ENCODE measurements at regions not wholly inside any gene's neighbourhood (a gene's known extent, or its start where the extent isn't known, plus 50 kb on each side); places are given as distances from the start of the nearest gene placed in this dataset.

DNA sequence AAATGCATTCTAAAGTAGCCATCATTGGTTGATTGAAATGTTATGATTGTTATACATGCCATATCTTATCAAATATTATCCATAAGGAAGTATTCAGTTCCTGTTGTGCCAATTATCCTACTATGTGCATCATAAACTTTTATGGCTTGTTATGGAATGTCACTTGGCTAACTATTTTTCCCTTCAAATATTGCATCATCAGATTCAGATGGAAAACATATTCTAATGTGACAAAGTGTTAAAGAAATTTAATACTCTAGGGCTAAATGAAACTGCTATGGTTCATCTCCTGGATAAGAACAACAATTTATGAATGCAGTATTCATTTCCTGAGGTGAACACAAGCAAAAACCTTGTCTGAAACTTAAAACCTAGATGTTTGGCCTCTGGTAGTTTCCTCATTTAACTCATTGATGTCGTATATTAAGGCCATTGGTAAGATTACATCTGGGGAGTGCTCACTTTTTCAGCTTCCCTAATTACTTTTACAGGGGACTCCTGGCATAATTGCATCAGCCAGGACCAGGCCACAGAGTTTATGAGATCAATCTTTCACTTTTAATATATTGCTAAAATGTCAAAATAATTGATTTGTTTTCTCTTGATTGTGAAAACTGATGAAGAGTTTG, 134.9 kb upstream of the CEP162 start:
- Histone ChIP-seq H3K27me3 (ENCODE audit: control insufficient read depth, insufficient read depth, low read length) (no peaks in the 10 kb centered on the region), H3K36me3 (ENCODE audit: control insufficient read depth, low read depth, low read length) (no peaks in the 10 kb centered on the region), H3K27ac (ENCODE audit: low read length) (no peak overlapping the region), H3K9ac (ENCODE audit: low read length) (no peak overlapping the region), H3K4me3 (ENCODE audit: low read length) (no peak overlapping the region), H3K4me1 (ENCODE audit: control insufficient read depth, low read depth, low read length) (no peaks in the 10 kb centered on the region), H3K9me3 (ENCODE audit: control insufficient read depth, low read depth, low read length) (no peaks in the 10 kb centered on the region)

GRCh38 chr6:84361372-84362192, 134.1 kb upstream of the CEP162 start:
- Histone ChIP-seq H3K4me1 (ENCODE audit: control insufficient read depth, low read depth, low read length) (no peaks in the 10 kb centered on the region), H3K9me3 (ENCODE audit: control insufficient read depth, low read depth, low read length) (no peaks in the 10 kb centered on the region), H3K4me3 (ENCODE audit: low read length) (no peak overlapping the region), H3K9ac (ENCODE audit: low read length) (no peak overlapping the region), H3K36me3 (ENCODE audit: control insufficient read depth, low read depth, low read length) (no peaks in the 10 kb centered on the region), H3K27ac (ENCODE audit: low read length) (no peak overlapping the region), H3K27me3 (ENCODE audit: control insufficient read depth, insufficient read depth, low read length) (no peaks in the 10 kb centered on the region)

DNA sequence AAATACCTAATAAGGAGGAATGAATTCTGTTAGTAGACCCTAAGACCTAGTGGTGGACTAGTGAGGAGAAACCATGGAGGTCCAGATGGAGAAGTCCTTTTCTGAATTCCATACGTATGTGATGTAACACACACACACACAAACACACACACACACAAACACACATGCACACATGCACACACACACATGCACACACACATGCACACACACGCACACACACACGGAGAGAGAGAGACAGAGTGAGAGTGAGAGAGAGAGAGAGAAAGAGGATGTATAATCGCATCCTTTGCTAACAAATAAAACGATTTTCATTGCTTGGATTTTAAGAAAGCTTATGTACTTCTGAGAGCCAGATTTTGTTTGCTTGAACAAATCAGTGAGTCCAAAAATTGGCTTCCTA, 132.6 kb upstream of the CEP162 start:
- Histone ChIP-seq H3K4me3 (ENCODE audit: low read length) (no peak overlapping the region), H3K27ac (ENCODE audit: low read length) (no peak overlapping the region), H3K9me3 (ENCODE audit: control insufficient read depth, low read depth, low read length) (no peaks in the 10 kb centered on the region), H3K4me1 (ENCODE audit: control insufficient read depth, low read depth, low read length) (no peaks in the 10 kb centered on the region), H3K27me3 (ENCODE audit: control insufficient read depth, insufficient read depth, low read length) (no peaks in the 10 kb centered on the region), H3K9ac (ENCODE audit: low read length) (no peak overlapping the region), H3K36me3 (ENCODE audit: control insufficient read depth, low read depth, low read length) (no peaks in the 10 kb centered on the region)

DNA sequence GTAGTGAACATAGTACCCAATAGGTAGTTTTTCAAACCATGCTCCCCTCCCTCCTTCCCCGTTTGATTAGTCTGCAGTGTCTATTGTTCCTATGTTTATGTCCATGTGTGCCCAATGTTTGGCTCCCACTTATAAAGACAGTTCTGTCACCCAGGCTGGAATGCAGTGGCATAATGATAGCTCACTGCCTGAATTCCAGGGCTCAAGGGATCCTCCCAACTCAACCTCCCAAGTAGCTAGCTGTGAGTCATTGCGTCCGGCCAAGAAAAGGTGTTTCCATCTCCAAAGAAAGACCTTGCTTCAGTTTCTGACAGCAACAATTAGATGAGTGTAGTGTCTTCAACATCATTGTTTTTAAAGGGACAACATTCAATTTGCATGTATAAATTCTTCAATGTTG, 131.1 kb upstream of the CEP162 start:
- H3K4me3 ChIP-seq (ENCODE audit: low read length) = no peak overlapping the region
- no peaks in the 10 kb centered on the region for H3K36me3 ChIP-seq (ENCODE audit: control insufficient read depth, low read depth, low read length)
- no peak overlapping the region for H3K9ac ChIP-seq (ENCODE audit: low read length)
- H3K9me3 ChIP-seq (ENCODE audit: control insufficient read depth, low read depth, low read length) = no peaks in the 10 kb centered on the region
- no peaks in the 10 kb centered on the region for H3K27me3 ChIP-seq (ENCODE audit: control insufficient read depth, insufficient read depth, low read length)
- no peak overlapping the region for H3K27ac ChIP-seq (ENCODE audit: low read length)
- no peaks in the 10 kb centered on the region for H3K4me1 ChIP-seq (ENCODE audit: control insufficient read depth, low read depth, low read length)

- H3K4me1 ChIP-seq (ENCODE audit: control insufficient read depth, low read depth, low read length) = no peaks in the 10 kb centered on the region
- no peaks in the 10 kb centered on the region for H3K36me3 ChIP-seq (ENCODE audit: control insufficient read depth, low read depth, low read length)
- H3K27me3 ChIP-seq (ENCODE audit: control insufficient read depth, insufficient read depth, low read length) = no peaks in the 10 kb centered on the region
- H3K9ac ChIP-seq (ENCODE audit: low read length) = no peak overlapping the region
- H3K27ac ChIP-seq (ENCODE audit: low read length) = no peak overlapping the region
- H3K9me3 ChIP-seq (ENCODE audit: control insufficient read depth, low read depth, low read length) = no peaks in the 10 kb centered on the region
- no peak overlapping the region for H3K4me3 ChIP-seq (ENCODE audit: low read length)
Observed at GRCh38 chr6:84357631-84358030, 130.2 kb upstream of the CEP162 start.

DNA sequence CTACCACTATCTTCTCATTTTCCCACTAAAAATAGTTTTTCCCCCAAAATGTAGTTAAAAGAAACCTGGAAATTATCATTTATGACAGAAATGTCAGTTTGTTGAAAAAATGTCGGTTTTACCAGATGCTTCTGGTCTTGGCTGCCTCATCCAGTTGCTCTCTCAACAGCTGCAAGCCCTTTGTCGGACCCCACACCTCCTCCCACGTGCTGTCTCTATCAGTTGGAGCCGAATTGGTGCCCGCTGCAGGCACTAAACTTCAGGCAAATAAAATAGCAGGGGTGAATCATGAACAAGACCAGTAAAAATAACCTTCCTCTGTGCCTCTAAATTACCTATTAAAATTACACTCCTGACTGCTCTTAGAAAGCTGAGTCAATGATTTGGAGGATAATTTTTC, 129.5 kb upstream of the CEP162 start:
- Histone ChIP-seq H3K4me1 (ENCODE audit: control insufficient read depth, low read depth, low read length) (no peaks in the 10 kb centered on the region), H3K4me3 (ENCODE audit: low read length) (no peak overlapping the region), H3K36me3 (ENCODE audit: control insufficient read depth, low read depth, low read length) (no peaks in the 10 kb centered on the region), H3K27me3 (ENCODE audit: control insufficient read depth, insufficient read depth, low read length) (no peaks in the 10 kb centered on the region), H3K9ac (ENCODE audit: low read length) (no peak overlapping the region), H3K9me3 (ENCODE audit: control insufficient read depth, low read depth, low read length) (no peaks in the 10 kb centered on the region), H3K27ac (ENCODE audit: low read length) (no peak overlapping the region)

GRCh38 chr6:84353459-84354423, 126.3 kb upstream of the CEP162 start:
- Histone ChIP-seq H3K9me3 (ENCODE audit: control insufficient read depth, low read depth, low read length) (no peaks in the 10 kb centered on the region), H3K4me1 (ENCODE audit: control insufficient read depth, low read depth, low read length) (no peaks in the 10 kb centered on the region), H3K9ac (ENCODE audit: low read length) (no peak overlapping the region), H3K27me3 (ENCODE audit: control insufficient read depth, insufficient read depth, low read length) (no peaks in the 10 kb centered on the region), H3K36me3 (ENCODE audit: control insufficient read depth, low read depth, low read length) (no peaks in the 10 kb centered on the region), H3K27ac (ENCODE audit: low read length) (no peak overlapping the region), H3K4me3 (ENCODE audit: low read length) (no peak overlapping the region)

- no peaks in the 10 kb centered on the region for H3K9me3 ChIP-seq (ENCODE audit: control insufficient read depth, low read depth, low read length)
- no peaks in the 10 kb centered on the region for H3K36me3 ChIP-seq (ENCODE audit: control insufficient read depth, low read depth, low read length)
- H3K4me1 ChIP-seq (ENCODE audit: control insufficient read depth, low read depth, low read length) = no peaks in the 10 kb centered on the region
- H3K9ac ChIP-seq (ENCODE audit: low read length) = no peak overlapping the region
- no peaks in the 10 kb centered on the region for H3K27me3 ChIP-seq (ENCODE audit: control insufficient read depth, insufficient read depth, low read length)
- no peak overlapping the region for H3K27ac ChIP-seq (ENCODE audit: low read length)
- no peak overlapping the region for H3K4me3 ChIP-seq (ENCODE audit: low read length)
Observed at GRCh38 chr6:84350397-84350796, 123.0 kb upstream of the CEP162 start.

DNA sequence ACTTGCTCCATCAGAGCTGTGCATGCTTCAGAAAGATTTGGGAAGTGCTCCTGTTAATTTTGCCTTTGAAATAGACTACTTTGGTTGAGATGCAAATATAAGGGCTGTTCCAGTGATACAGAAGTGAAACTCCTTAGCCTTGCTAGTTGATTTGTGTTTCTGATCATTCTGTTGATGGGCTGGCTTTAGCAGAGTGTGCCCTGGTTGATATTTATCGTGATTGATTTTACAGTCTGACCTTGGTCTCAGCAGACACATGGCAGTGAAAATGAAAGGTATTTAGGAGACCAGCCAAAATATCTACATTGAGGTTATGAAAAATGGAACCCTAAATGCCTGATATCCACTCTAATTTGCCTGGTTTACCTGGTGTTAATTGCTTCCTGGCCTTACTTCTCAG, 122.1 kb upstream of the CEP162 start:
- H3K27ac ChIP-seq (ENCODE audit: low read length) = no peak overlapping the region
- no peak overlapping the region for H3K9ac ChIP-seq (ENCODE audit: low read length)
- no peaks in the 10 kb centered on the region for H3K4me1 ChIP-seq (ENCODE audit: control insufficient read depth, low read depth, low read length)
- no peak overlapping the region for H3K4me3 ChIP-seq (ENCODE audit: low read length)
- H3K27me3 ChIP-seq (ENCODE audit: control insufficient read depth, insufficient read depth, low read length) = no peaks in the 10 kb centered on the region
- no peaks in the 10 kb centered on the region for H3K9me3 ChIP-seq (ENCODE audit: control insufficient read depth, low read depth, low read length)
- no peaks in the 10 kb centered on the region for H3K36me3 ChIP-seq (ENCODE audit: control insufficient read depth, low read depth, low read length)

DNA sequence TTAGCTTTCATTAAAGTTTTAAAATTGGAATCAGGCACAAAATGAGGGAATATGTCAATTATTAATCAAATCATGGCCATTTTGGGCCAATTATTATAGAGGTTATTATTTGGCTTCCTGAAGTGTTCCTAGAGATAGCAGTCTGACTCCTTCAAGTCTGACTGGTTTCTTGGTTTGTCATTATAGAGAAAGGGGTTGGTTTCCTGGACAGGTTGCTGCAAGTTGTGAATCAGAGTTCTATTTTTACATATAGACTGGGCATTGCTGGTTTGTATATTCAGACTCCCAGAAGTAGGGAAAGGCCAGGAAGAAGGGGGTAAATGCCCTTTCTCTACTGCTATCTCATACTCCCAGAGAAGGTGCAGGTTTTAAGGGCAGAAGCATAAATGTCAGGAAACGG, 121.4 kb upstream of the CEP162 start:
- Histone ChIP-seq H3K27me3 (ENCODE audit: control insufficient read depth, insufficient read depth, low read length) (no peaks in the 10 kb centered on the region), H3K36me3 (ENCODE audit: control insufficient read depth, low read depth, low read length) (no peaks in the 10 kb centered on the region), H3K9me3 (ENCODE audit: control insufficient read depth, low read depth, low read length) (no peaks in the 10 kb centered on the region), H3K4me3 (ENCODE audit: low read length) (no peak overlapping the region), H3K4me1 (ENCODE audit: control insufficient read depth, low read depth, low read length) (no peaks in the 10 kb centered on the region), H3K27ac (ENCODE audit: low read length) (no peak overlapping the region), H3K9ac (ENCODE audit: low read length) (no peak overlapping the region)

GRCh38 chr6:84346372-84346771, 118.9 kb upstream of the CEP162 start:
- no peaks in the 10 kb centered on the region for H3K9me3 ChIP-seq (ENCODE audit: control insufficient read depth, low read depth, low read length)
- no peak overlapping the region for H3K27ac ChIP-seq (ENCODE audit: low read length)
- H3K4me3 ChIP-seq (ENCODE audit: low read length) = no peak overlapping the region
- no peaks in the 10 kb centered on the region for H3K27me3 ChIP-seq (ENCODE audit: control insufficient read depth, insufficient read depth, low read length)
- H3K9ac ChIP-seq (ENCODE audit: low read length) = no peak overlapping the region
- no peaks in the 10 kb centered on the region for H3K36me3 ChIP-seq (ENCODE audit: control insufficient read depth, low read depth, low read length)
- H3K4me1 ChIP-seq (ENCODE audit: control insufficient read depth, low read depth, low read length) = no peaks in the 10 kb centered on the region

All from iPS-18a (cell line).